ENCODE measurements at regions not wholly inside any gene's neighbourhood (a gene's known extent, or its start where the extent isn't known, plus 50 kb on each side); places are given as distances from the start of the nearest gene placed in this dataset.

DNA sequence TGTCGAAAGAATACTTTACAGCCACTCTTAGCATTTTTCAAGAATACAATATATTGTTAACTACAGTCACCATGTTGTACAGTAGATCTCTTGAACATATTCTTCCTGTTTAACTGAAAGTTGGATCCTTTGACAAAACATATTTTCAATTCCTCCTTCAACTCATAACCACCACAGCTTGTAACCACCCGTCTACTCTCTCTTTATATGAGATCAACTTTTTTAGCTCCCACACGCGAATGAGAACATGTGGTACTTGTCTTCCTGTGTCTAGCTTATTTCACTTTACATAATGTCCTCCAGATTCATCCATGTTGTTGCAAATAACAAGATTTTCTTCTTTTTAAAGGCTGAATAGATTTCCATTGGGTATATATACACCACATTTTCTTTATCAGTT, 338.3 kb upstream of the IGFBP7 start:
- H3K4me3 ChIP-seq (ENCODE audit: low read depth, low read length): no peak overlapping the region
- no peak for DNase-seq (ENCODE audit: low read depth)
- TF ChIP-seq, protein P1, sequence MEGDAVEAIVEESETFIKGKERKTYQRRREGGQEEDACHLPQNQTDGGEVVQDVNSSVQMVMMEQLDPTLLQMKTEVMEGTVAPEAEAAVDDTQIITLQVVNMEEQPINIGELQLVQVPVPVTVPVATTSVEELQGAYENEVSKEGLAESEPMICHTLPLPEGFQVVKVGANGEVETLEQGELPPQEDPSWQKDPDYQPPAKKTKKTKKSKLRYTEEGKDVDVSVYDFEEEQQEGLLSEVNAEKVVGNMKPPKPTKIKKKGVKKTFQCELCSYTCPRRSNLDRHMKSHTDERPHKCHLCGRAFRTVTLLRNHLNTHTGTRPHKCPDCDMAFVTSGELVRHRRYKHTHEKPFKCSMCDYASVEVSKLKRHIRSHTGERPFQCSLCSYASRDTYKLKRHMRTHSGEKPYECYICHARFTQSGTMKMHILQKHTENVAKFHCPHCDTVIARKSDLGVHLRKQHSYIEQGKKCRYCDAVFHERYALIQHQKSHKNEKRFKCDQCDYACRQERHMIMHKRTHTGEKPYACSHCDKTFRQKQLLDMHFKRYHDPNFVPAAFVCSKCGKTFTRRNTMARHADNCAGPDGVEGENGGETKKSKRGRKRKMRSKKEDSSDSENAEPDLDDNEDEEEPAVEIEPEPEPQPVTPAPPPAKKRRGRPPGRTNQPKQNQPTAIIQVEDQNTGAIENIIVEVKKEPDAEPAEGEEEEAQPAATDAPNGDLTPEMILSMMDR (IDR thresholded peaks at IDR 0.05; ENCODE audit: insufficient read depth, low read depth, low read length, missing control alignments): no peak

DNA sequence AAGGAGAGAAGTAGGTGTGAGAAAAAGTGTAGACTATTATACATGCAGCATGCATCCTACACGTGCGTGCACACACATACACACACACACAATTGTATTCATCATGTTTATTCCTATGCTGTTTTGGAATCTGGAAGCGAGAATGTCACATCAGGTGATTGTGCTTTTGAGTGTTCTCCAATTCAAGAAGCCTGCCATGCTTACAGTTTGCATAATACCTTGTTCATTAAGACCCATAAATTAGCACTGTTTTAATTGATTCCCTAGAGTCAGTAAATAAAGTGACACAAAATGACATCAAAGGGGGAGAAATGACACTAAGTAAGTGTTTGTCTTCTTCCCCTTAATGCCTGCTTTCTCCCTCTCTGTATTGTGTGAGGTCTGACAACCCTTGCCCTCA, 336.1 kb upstream of the IGFBP7 start:
- TF ChIP-seq, protein P1 (IDR thresholded peaks at IDR 0.05; ENCODE audit: insufficient read depth, low read depth, low read length, missing control alignments): no peak
- H3K4me3 ChIP-seq (ENCODE audit: low read depth, low read length): no peak overlapping the region
- no peak for DNase-seq (ENCODE audit: low read depth)

DNA sequence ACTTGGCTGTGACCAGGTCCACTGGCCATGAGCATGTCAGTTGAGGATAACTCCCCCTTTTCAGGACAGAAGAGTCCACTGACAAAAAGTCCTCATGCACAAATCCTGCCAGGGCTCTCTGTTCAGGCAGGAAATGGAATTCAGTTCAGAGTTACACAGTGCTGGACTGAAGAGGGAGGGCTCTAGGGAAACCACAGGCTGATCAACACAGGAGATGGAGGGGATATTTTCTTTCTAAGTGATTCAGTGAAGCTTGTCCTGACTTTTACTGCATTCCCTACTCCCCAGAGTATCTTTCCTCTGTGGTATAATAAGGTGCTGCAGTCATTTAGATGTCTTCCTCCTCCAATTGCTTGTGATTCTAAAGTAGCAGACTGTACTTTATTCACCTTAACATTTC, 335.5 kb upstream of the IGFBP7 start:
- no peak overlapping the region for H3K4me3 ChIP-seq (ENCODE audit: low read depth, low read length)
- no peak for DNase-seq (ENCODE audit: low read depth)

DNA sequence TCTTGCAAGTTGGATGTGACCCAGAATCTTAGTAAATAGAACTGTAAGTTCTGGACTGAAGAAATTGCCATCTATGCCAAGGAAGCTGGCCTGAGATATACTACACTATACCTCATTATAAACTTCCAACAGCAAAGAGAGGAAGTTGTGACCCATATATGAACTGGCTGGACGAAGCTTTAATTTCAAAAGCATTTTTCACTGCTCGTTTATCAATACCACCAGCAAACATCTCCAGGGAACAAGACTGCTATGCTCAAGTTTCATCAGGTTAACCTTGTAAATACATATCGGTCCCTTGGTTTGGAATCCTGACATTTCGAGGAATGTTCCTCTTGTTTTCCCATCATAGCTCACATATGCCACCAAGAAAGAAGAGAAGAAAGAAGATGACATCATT, 334.5 kb upstream of the IGFBP7 start:
- TF ChIP-seq, protein P1 (IDR thresholded peaks at IDR 0.05; ENCODE audit: insufficient read depth, low read depth, low read length, missing control alignments): no peak
- DNase-seq (ENCODE audit: low read depth): no peak

More for the DNA sequence above, 335.5 kb upstream of the IGFBP7 start:
- TF ChIP-seq, protein P1 (IDR thresholded peaks at IDR 0.05; ENCODE audit: insufficient read depth, low read depth, low read length, missing control alignments): no peak

DNA sequence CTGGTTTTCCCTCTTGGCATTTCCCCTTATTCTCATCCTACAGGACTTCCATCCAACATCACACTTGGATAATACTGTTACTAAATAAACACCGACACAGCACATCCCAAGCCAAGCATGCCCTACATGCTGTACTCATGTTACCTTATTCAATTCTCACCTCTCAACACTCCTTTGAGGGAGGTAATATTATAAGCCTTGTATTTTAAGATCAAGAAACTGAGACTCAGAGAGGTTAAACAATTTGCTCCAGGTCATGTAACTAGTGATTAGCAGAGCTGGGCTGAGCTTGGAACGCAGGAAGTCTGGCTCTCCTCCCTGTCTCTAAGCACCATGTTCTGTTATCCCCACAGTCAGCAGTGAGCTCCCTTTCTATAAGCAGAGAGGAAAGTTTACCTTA, 333.6 kb upstream of the IGFBP7 start:
- TF ChIP-seq, protein P1 (IDR thresholded peaks at IDR 0.05; ENCODE audit: insufficient read depth, low read depth, low read length, missing control alignments): no peak
- no peak overlapping the region for H3K4me3 ChIP-seq (ENCODE audit: low read depth, low read length)
- DNase-seq (ENCODE audit: low read depth): no peak

More for the DNA sequence above, 334.5 kb upstream of the IGFBP7 start:
- H3K4me3 ChIP-seq (ENCODE audit: low read depth, low read length): no peak overlapping the region

DNA sequence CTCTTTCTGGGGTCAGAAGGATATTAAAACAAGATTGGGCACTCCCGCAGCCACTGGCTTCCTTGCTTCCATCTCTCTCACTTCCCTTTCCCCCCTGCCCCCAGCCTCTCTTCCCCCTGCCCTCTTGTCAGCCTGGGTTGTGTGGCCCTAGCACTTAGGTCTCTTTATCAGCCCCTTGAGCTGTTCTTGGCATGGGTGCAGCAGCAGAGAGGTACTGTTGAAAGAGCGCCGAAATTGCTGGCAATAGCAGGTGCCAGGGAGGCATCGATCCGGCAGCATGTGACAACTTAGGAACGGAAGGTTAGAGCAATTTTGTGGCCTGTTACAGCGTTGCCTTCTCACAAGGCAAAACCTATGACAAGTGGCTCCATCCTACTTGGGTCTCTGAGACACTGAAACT, 333.1 kb upstream of the IGFBP7 start:
- H3K4me3 ChIP-seq (ENCODE audit: low read depth, low read length): no peak overlapping the region
- DNase-seq (ENCODE audit: low read depth): no peak
- TF ChIP-seq, protein P1 (IDR thresholded peaks at IDR 0.05; ENCODE audit: insufficient read depth, low read depth, low read length, missing control alignments): no peak

DNA sequence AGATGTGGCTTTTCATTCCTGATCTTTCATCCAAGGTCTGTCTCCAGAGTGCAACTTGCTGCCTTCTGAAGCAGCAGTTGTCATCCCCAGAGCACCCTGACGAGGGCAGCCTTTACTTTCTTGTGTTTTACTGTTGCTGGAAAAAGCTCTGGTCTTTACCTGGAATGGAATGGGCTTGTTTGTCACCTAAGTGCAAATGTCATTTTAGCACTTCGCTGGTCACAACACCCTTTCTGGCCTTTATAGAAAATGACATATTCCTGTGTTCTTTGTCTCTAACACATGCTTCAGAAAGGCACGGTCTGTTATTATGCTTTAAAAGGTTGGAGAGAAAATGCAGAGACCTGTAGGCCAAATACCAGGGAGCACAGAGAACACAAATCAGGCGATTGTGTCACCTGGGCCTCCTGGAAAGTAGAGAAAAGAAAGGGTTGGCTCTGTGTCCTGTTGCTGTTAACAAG, 332.7 kb upstream of the IGFBP7 start:
- no peak overlapping the region for H3K4me3 ChIP-seq (ENCODE audit: low read depth, low read length)
- TF ChIP-seq, protein P1 (IDR thresholded peaks at IDR 0.05; ENCODE audit: insufficient read depth, low read depth, low read length, missing control alignments): peak; percentile 61
- DNase-seq (ENCODE audit: low read depth): peak; percentile 29

Measured in GM12865 (cell line).